Duodenal mucosa (tissue), 2 donors: ENCODE measurements at regions not wholly inside any gene's neighbourhood (a gene's known extent, or its start where the extent isn't known, plus 50 kb on each side); places are given as distances from the start of the nearest gene placed in this dataset.
"Not testable (repeated sequence)": the region's sequence is repeated elsewhere in the genome, so short reads cannot be mapped to it uniquely, and the experiment has no call there.

Source experiments
- H3K27ac ChIP-seq: one replicate; pipeline ENCODE4 v1.7.0; 2013; ENCODE audit warnings: low read depth, low read length
- H3K27me3 ChIP-seq, 2 donors: one replicate each; pipeline ENCODE4 v1.7.0; 2013; ENCODE audit warnings: low read length in 2 of 2, control low read depth in 1 of 2; ENCODE audit not compliant: insufficient read depth in 2 of 2, control insufficient read depth in 1 of 2
- H3K36me3 ChIP-seq, 2 donors: one replicate each; pipeline ENCODE4 v1.7.0; 2013; ENCODE audit warnings: low read length in 2 of 2, control low read depth in 1 of 2; ENCODE audit not compliant: insufficient read depth in 2 of 2, control insufficient read depth in 1 of 2
- H3K4me1 ChIP-seq, 2 donors: one replicate each; pipeline ENCODE4 v1.7.0; 2013; ENCODE audit warnings: low read length in 2 of 2, control low read depth in 1 of 2; ENCODE audit not compliant: insufficient read depth in 2 of 2, control insufficient read depth in 1 of 2
- H3K4me3 ChIP-seq, 2 donors: one replicate each; pipeline ENCODE4 v1.7.0; 2013; ENCODE audit warnings: low read length in 2 of 2, low read depth in 1 of 2
- H3K9ac ChIP-seq, 2 donors: one replicate each; pipeline ENCODE4 v1.7.0; 2013; ENCODE audit warnings: low read length in 2 of 2, low read depth in 1 of 2
- H3K9me3 ChIP-seq, 2 donors: one replicate each; pipeline ENCODE4 v1.7.0; 2013; ENCODE audit warnings: low read length in 2 of 2, control low read depth in 1 of 2; ENCODE audit not compliant: control insufficient read depth in 1 of 2

- no peak overlapping the region for H3K27ac ChIP-seq
These were observed 153.1 kb downstream of the VGLL3 start for GRCh38 chr3:86837871-86838270.

GRCh38 chr3:86830566-86830965, 160.4 kb downstream of the VGLL3 start:
- Histone ChIP-seq H3K27ac (no peak overlapping the region), H3K27me3 (no peaks in the 10 kb centered on the region), H3K4me3 (no peak overlapping the region)

More at GRCh38 chr3:86837871-86838270, 153.1 kb downstream of the VGLL3 start:
- Histone ChIP-seq H3K9me3 (no peaks in the 10 kb centered on the region), H3K9ac (no peak overlapping the region), H3K27me3 (no peaks in the 10 kb centered on the region), H3K4me1 (no peaks in the 10 kb centered on the region), H3K4me3 (no peak overlapping the region), H3K36me3 (no peaks in the 10 kb centered on the region)

GRCh38 chr3:86828751-86829150, 162.2 kb downstream of the VGLL3 start:
- Histone ChIP-seq H3K27me3 (no peaks in the 10 kb centered on the region), H3K9ac (no peak overlapping the region), H3K36me3 (no peaks in the 10 kb centered on the region), H3K27ac (no peak overlapping the region), H3K4me1 (no peaks in the 10 kb centered on the region), H3K4me3 (no peak overlapping the region), H3K9me3 (no peaks in the 10 kb centered on the region)

More at GRCh38 chr3:86830566-86830965, 160.4 kb downstream of the VGLL3 start:
- H3K4me1 ChIP-seq = no peaks in the 10 kb centered on the region
- H3K36me3 ChIP-seq = no peaks in the 10 kb centered on the region
- no peak overlapping the region for H3K9ac ChIP-seq
- no peaks in the 10 kb centered on the region for H3K9me3 ChIP-seq

- not testable (repeated sequence) for H3K27me3 ChIP-seq, H3K36me3 ChIP-seq, H3K9me3 ChIP-seq, H3K27ac ChIP-seq, H3K4me1 ChIP-seq, H3K9ac ChIP-seq, H3K4me3 ChIP-seq
These were observed 163.4 kb downstream of the VGLL3 start for GRCh38 chr3:86827582-86827981.

- Histone ChIP-seq H3K27ac (no peak overlapping the region), H3K9me3 (no peaks in the 10 kb centered on the region), H3K4me1 (no peaks in the 10 kb centered on the region), H3K4me3 (no peak overlapping the region), H3K36me3 (no peaks in the 10 kb centered on the region), H3K9ac (no peak overlapping the region), H3K27me3 (no peaks in the 10 kb centered on the region)
These were observed 164.7 kb downstream of the VGLL3 start for GRCh38 chr3:86826292-86826691.

- H3K9me3 ChIP-seq = no peaks in the 10 kb centered on the region
- H3K36me3 ChIP-seq = no peaks in the 10 kb centered on the region
- H3K27ac ChIP-seq = no peak overlapping the region
- H3K9ac ChIP-seq = no peak overlapping the region
- H3K27me3 ChIP-seq = no peaks in the 10 kb centered on the region
- H3K4me3 ChIP-seq = no peak overlapping the region
- H3K4me1 ChIP-seq = no peaks in the 10 kb centered on the region
These were observed 175.1 kb downstream of the VGLL3 start for GRCh38 chr3:86815880-86816279.

- Histone ChIP-seq H3K9ac (no peak overlapping the region), H3K4me3 (no peak overlapping the region), H3K9me3 (no peaks in the 10 kb centered on the region), H3K27me3 (no peaks in the 10 kb centered on the region), H3K27ac (no peak overlapping the region), H3K4me1 (no peaks in the 10 kb centered on the region), H3K36me3 (no peaks in the 10 kb centered on the region)
These were observed 175.9 kb downstream of the VGLL3 start for GRCh38 chr3:86814918-86815655.

- Histone ChIP-seq H3K9ac (no peak overlapping the region), H3K9me3 (no peaks in the 10 kb centered on the region), H3K27me3 (no peaks in the 10 kb centered on the region), H3K4me3 (no peak overlapping the region), H3K27ac (no peak overlapping the region), H3K36me3 (no peaks in the 10 kb centered on the region), H3K4me1 (no peaks in the 10 kb centered on the region)
These were observed 176.6 kb downstream of the VGLL3 start for GRCh38 chr3:86814321-86814720.

GRCh38 chr3:86801921-86802320, 189.0 kb downstream of the VGLL3 start:
- no peaks in the 10 kb centered on the region for H3K36me3 ChIP-seq
- H3K27me3 ChIP-seq = no peaks in the 10 kb centered on the region
- H3K27ac ChIP-seq = no peak overlapping the region
- H3K4me1 ChIP-seq = no peaks in the 10 kb centered on the region
- no peak overlapping the region for H3K4me3 ChIP-seq
- no peak overlapping the region for H3K9ac ChIP-seq
- H3K9me3 ChIP-seq = no peaks in the 10 kb centered on the region

GRCh38 chr3:86801066-86801465, 189.9 kb downstream of the VGLL3 start:
- no peaks in the 10 kb centered on the region for H3K36me3 ChIP-seq
- H3K9ac ChIP-seq = no peak overlapping the region
- no peaks in the 10 kb centered on the region for H3K9me3 ChIP-seq
- no peak overlapping the region for H3K4me3 ChIP-seq
- H3K4me1 ChIP-seq = no peaks in the 10 kb centered on the region
- H3K27me3 ChIP-seq = no peaks in the 10 kb centered on the region
- no peak overlapping the region for H3K27ac ChIP-seq
